HG03575 (cell line): ENCODE measurements at regions not wholly inside any gene's neighbourhood (a gene's known extent, or its start where the extent isn't known, plus 50 kb on each side); places are given as distances from the start of the nearest gene placed in this dataset.
A peak's percentile ranks its signal among the peaks of the same experiment; 100 is the strongest.

Experiments
- ATAC-seq: cut with Tn5 transposase; IDR thresholded peaks from one replicate; pipeline ENCODE4 v1.9.1; 2021; ENCODE audit not compliant: unreplicated experiment, insufficient number of reproducible peaks, low FRiP score; ENCODE audit errors: extremely low read depth

DNA sequence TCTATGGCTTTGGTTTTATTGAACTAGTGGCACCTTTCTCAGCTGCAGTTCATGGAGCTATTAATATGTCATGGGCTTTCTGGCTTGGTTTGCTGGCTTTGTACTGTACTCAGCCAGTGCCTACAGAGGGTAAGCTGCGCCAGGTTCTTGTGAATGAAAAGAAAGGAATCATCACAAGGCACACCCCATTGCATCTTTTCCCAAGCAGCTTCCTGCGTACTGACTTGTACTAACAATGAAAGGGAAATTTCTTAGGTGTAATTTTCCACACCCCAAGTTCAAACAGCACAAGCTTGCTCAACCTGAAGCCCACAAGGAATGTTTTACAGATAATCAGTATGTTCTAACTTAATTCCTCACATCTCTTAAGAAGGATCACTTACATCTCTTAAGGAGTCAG is 78.0 kb upstream of the TNFSF18 start:
- no peak for ATAC-seq

DNA sequence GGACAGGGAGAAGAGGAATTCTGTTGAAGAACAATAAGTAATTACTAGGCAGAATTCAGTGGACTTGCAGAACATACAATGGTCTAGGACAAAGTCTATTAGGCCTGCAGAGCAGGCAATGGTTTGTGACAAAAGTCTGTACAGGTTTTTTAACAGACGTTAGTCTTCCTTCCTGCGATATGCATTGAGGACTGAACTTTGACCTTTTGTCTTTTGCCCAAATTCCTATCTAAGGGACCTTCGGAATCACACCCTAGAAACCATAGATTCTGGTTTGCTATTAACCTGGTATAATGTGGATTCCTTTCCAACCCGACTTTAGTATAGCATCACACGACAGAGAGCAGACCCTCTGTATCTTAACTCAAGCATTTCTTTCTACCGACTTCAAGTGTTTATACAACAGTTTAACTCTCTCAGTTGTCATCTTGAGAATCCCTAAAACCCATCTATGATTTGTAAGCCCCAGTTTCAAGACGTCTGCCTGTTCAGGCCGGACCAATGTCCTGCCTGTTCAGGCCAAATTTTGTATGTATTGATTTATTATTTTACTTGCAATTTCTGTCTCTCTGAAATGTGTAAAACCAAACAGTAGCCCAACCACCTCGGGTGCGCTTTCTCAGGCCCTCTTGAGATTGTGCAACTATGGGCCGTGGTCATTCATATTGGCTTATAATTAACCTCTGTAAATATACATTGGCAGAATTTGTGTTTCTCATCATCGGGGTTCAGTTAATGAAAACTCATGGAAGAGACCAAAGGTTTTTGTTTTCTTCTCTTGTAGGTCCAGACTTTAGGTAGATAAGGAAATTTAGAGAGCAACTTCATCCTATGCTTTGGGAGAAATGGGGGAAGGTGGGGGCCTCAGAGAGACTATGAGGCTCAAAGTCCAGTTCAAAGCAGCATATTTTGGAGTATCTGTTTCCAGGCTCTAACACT is 76.9 kb upstream of the TNFSF18 start:
- no peak for ATAC-seq

DNA sequence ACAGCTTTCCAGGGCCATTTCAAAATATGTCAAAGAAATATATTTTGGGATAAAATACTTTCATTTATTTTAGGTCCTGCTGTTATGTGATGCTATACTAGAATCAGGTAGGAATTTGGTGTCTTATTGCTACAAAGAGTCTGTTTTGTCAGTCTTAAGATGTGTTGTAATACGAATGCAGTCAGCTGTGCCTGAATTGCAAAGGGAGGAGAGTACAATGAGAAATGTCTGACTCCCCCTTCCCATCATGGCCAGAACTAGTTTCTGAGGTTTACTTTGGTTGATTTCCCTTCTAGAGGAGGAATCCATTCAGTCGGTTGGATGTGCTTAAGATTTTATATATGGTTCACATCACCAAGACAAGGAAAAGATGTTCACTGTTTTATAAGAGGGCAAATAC is 75.7 kb upstream of the TNFSF18 start:
- no peak for ATAC-seq

DNA sequence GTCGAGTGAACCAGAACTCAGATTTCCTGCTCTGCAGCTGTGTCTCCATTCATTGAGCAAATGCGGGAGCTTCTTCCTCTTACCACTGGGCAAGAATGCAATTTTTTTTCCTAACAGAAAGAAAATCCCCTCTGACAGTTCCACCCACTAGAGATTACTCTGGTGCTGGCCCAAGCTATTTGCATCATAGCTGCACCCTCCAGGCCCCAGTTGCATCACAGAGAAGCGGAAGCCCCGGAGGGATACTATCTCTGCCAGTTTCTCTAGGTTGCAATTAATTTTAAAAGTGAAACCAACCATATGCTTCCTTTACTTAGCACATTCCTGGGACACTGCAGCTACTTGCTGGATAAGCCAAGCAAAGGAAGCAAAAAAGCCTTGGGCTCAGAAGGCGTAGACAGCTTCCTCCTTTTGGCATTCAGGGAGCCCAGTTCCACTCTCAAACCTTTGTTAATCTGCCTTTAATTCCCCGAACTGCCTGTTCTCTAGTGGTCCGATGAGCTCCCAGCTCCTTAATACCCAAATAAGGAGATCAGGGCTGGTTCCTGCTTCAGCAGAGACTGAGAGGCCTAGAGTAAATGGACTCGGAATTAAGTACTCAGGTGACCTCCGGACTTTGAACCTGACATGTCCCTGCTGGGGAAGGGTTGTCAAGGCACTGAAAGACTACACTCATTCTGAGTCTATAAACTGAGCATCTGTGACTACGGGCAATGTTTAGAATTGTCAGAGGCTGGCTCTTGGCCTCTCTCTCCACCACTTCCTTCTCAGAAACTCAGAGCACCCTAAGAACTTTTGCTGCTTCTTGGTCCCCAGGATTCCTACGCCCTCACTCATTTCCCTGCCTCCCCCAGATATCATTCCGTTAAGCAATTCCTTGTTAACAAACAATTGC is 72.5 kb upstream of the TNFSF18 start:
- no peak for ATAC-seq

DNA sequence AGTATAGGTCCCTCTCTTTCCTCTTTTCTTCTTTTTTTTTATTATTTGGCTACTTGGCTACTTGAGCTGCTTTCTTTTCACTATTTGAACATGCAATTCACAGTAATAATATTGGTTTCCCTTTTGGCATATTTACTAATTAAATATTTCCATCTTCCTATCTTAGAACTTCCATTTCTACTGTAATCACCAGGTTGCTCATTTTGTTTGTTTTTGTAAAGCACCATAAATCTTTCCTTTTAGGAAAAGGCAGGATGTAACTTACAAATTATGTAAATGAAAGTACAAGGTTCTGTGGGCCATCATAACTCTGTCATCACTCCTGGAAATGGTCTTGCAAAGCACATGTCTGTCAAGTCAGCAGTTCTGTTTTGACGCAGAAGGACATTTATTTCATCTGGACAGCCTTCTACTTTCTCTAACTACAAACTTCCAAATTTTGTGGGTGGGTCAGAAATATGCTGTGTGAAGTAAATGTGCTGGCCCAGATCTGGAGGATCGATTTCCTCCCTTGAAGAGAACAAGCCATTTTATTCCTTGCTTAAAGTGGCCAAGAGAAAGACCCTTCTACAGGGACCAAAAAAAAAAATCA is 71.7 kb upstream of the TNFSF18 start:
- ATAC-seq, result no peak

DNA sequence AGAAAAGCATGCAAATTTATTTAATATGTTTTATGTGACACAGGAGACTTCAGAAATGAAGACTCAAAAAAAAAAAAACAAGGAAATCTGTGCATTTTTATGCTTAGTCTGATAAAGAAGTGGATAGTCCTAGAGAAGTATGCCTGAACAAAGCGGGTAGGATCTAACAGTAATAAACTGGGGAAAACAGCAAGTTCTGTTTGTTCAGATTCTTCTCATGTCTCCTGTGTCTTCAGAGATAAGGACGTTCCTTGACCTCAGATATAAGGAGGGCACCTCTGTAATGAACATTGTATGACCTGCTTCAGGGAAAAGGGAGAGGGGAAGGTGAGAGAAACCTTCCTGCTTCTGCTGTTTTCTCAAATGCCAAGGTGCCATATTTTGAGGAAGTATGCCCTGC is 67.7 kb upstream of the TNFSF18 start:
- ATAC-seq, result no peak

DNA sequence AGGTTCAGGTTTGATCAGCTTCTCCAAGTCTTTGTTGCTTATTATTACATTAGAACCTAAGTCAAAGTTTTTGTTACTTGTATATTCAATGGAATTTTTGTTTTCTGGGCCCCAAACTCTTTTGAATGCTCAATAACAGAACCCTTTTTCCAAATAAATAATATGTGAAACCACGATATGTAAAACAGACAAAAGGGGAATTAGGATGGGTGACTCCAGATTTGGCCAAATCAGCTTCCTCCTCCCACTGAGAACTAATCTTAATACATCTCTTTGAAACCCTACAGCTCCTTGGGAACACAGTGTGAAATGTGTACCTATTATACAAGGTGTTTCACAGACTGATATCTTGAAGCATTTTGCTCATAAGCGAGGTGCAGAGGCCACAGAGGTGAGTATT is 67.0 kb upstream of the TNFSF18 start:
- no peak for ATAC-seq

DNA sequence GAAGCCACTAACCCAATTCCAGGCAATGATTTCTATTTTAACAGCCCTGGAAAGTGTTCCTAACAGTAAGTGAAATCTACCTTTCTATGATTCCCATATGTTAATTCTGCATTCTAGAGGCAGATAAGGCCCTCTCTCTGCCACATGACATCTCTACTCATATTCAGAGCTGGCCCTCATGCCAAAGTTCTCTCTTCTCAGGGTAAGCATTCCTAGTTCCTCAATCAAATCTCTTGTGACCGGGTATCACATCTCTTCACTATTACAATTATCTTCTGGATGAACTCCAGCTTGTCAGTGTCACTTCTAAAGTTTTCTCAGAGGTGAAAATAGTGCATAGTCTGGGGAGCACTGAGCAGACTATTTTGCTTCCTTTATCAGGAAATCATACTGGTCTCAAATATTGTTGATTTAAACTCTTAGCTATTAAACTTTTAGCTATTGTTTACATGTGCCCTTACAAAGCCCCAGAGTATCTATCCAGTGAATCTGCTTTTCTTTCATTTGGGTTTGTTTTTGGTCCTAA is 66.4 kb upstream of the TNFSF18 start:
- no peak for ATAC-seq

DNA sequence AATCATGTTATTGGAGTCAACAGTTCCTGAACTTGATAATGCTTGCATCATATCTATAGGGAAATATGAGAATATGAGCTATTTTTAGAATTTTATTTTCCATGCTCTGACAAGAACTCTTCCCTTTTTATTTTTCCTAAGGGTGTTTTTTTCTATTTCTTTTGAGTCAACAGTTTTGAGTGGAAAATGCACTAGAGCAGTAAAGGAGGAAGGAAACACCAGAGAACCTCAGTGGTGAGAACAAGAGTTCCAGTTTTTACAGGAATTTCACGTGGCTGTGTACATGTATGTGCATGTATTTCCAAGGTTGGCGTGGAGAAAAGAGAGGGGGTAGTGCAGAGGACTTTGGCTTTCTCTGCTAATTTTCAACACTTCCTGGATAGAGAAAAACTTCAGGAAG is 63.6 kb upstream of the TNFSF18 start:
- no peak for ATAC-seq

DNA sequence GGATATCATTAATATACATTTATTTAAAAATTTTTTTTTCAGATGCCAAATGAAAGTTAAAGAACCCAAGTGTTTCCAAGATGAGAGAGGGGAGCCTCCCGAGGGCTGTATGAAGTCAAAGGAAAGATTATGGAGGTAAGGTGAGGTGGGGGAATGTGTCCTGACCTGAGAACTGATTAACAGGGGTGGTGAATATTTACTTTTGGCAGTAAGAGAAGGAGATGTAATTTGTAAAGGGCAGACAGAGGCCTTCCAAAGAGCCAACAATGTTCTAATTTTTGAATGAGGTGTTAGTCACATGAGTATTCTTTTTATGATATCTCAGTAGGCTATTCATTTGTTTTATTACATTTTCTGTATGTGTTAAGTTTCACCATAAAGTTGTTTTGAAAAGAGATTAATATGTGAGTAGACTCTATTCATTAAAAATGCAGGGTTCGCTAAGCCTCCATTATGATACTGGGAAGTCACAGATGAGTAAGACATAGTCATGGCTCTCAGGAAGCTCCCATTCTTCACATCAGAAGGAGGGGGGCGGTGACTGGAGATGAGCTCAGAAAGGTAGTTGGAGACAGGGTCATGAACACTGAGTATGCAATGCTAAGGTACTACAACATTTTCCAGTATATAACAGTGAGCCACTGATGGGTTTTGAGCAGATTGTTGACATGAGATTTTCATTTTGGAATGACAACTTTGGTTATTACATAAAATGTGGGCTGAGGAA is 62.4 kb upstream of the TNFSF18 start:
- no peak for ATAC-seq

DNA sequence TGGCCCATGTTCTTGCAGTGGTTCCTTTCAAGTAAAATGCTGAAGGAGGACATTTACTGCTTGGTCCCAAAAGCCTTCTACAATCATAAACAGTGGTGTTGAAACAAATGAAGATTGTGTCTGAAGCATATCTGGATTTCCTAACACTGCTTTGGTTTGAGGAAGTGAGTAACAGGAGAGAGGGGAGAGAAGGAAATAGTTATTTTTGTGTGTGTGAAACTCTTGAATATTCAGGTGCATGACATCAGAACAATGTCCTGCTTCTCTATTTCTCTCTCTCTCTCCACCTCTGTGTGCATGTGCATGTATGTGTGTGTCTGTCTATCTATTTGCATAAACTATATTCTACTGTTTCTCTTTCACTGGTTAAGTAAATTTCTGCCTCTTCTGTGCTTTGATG is 61.4 kb upstream of the TNFSF18 start:
- ATAC-seq, result peak; percentile 90

DNA sequence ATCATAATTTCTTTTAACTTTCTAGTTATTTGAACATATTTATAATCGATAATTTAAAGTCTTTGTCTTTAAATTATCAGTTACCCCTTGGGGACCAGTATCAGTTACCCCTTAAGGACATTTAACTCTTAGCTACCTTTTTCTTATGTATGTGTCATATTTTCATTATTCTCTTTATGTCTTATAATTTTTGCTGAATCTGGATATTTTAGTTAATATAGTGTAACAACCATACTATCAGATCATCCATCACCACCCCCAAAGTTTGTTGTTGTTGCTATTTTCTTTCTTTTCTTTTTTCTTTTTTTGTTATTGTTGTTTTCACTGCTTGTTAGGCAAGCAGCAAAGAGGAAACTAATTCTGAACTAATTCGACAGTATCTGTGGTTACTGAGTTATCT is 57.0 kb upstream of the TNFSF18 start:
- ATAC-seq, result no peak

DNA sequence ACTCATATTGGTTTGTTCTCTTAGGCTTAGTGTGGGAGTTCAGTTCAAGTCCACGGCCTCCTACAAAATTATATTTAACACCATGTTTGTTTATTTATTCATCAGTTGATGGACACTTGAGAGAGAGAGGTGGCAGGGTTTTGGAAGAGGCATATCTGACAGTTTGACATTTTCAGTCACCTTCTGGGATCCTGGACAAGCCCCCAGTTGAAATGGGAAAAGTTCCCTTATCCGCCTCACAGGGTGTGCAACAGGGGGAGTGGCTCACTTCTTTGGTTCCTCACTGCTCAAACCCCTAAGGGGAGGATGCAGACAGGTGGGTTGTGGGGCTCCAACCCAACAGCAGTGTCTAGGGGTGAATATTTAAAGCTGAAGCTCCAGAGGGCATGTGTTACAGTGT is 52.3 kb upstream of the TNFSF18 start:
- ATAC-seq, result no peak

DNA sequence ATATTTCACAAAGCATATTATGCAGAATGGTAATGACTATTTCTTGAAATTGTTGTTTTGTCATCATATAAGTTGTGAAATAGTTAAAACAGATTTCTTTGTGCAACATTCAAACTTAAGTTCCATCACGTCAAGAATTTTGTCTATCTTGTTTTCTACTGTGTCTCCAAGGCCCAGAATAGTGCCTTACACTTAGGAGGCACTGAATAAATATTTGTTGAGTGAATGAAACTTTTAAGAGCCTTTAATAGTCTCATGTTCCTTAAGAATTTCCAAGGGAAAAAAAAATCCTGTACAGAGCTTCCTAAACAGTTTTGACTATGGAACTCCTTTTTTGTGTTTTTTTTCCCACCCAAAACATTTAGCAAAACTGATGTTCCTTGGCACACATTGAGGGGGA is 50.8 kb upstream of the TNFSF18 start:
- ATAC-seq, result no peak

DNA sequence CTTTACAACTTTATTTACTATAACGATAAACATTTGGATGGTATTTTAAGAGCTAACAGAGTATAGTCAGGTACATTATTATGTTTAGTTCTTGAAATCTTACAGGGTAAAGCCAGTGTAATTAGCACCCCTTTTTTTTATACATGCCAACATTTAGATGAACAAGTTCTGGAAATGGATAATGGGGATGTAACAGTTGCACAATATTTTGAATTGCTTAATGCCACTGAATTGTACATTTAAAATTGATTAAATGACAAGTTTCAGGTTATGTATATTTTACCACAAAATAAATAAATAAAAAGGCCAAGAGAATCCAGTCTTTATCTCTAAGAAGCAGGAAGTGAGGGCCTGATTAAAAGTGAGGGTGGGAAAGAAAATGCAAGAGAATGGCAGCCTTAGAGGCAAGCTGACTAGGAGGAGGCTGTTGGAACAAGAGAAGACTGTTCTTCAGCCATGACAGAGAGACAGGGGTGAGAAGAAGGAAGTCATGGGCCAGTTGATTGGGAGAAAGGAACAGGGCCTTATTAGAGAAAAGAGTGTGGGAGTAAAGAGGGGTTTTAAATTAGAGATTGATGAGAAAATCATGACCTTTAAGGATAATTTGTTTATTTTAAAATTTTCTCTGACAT is 49.9 kb upstream of the TNFSF18 start:
- no peak for ATAC-seq
